ENCODE measurements at regions not wholly inside any gene's neighbourhood (a gene's known extent, or its start where the extent isn't known, plus 50 kb on each side); places are given as distances from the start of the nearest gene placed in this dataset.
"Not testable (repeated sequence)": the region's sequence is repeated elsewhere in the genome, so short reads cannot be mapped to it uniquely, and the experiment has no call there.

DNA sequence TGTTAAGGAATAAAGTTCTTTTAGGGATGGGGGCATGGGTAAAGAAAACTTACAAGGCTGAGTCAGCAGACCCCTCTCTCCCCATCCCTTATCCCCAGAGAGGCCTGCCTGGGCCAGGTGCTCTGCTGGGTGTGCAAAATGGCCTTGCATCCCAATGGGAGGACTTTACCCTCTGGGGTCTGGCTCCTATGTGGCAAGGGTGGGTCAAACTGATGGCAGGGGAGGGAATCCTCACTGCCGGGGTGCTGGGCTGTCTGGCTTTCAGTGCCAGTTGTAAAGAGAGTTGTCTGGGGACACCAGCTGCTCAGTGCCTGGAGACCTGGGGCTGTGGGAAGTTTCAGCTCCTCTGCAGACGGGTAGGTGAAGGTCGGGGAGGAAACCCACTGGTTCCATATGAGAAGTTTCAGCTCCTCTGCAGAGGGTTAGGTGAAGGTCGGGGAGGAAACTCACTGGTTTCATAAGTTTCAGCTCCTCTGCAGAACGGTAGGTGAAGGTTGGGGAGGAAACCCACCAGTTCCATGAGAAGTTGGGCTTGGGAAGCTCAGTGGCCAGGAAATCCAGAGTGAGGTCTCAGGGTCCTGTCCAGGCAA is 127.2 kb upstream of the PODXL start:
- POLR2A ChIA-PET, result no interaction called here
- intact Hi-C loops (cut with micrococcal nuclease), result no loop called here
- peaks cover 15% of the 10 kb centered on the region for H3K27me3 Mint-ChIP-seq
- H3K9me3 Mint-ChIP-seq, result peaks cover 5% of the 10 kb centered on the region
- H3K4me3 Mint-ChIP-seq, result no peak overlapping the region
- CTCF ChIA-PET, result no interaction called here
- DNase-seq, result no peak
- TF ChIP-seq, protein P1, sequence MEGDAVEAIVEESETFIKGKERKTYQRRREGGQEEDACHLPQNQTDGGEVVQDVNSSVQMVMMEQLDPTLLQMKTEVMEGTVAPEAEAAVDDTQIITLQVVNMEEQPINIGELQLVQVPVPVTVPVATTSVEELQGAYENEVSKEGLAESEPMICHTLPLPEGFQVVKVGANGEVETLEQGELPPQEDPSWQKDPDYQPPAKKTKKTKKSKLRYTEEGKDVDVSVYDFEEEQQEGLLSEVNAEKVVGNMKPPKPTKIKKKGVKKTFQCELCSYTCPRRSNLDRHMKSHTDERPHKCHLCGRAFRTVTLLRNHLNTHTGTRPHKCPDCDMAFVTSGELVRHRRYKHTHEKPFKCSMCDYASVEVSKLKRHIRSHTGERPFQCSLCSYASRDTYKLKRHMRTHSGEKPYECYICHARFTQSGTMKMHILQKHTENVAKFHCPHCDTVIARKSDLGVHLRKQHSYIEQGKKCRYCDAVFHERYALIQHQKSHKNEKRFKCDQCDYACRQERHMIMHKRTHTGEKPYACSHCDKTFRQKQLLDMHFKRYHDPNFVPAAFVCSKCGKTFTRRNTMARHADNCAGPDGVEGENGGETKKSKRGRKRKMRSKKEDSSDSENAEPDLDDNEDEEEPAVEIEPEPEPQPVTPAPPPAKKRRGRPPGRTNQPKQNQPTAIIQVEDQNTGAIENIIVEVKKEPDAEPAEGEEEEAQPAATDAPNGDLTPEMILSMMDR (IDR thresholded peaks at IDR 0.05), result no peak
- no peak overlapping the region for H3K27ac Mint-ChIP-seq
- H3K4me1 Mint-ChIP-seq, result no peaks in the 10 kb centered on the region
- no peaks in the 10 kb centered on the region for H3K36me3 Mint-ChIP-seq (ENCODE audit: low read depth)
- no peak for ATAC-seq (ENCODE audit: low read depth)

DNA sequence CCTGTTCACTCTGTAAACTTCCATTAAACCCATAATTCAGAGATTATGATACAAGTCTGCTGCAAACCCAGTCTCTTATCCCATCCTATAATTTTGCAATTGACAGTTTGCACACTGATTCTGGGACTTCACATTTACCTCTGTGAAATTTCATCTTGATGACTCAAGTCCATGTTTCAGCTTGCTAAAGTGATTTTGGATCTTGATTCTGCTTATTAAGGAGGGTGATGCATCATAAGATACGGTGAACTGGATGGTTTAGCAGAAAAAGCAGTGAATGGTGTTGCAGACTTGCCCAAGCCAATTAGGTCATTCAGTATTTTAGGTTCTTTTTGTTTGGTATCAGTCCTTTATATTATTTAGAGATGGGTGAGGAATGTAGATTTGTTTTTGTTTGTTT is 125.5 kb upstream of the PODXL start:
- intact Hi-C loops (cut with micrococcal nuclease), result no loop called here
- DNase-seq (no peak), ATAC-seq (ENCODE audit: low read depth) (no peak)
- TF ChIP-seq, protein P1 (IDR thresholded peaks at IDR 0.05), result no peak
- Mint-ChIP-seq H3K36me3 (ENCODE audit: low read depth) (no peaks in the 10 kb centered on the region), H3K9me3 (peaks cover 5% of the 10 kb centered on the region), H3K27me3 (peaks cover 12% of the 10 kb centered on the region), H3K4me3 (no peak overlapping the region), H3K4me1 (no peaks in the 10 kb centered on the region), H3K27ac (no peak overlapping the region)
- POLR2A ChIA-PET, result no interaction called here
- CTCF ChIA-PET, result no interaction called here

DNA sequence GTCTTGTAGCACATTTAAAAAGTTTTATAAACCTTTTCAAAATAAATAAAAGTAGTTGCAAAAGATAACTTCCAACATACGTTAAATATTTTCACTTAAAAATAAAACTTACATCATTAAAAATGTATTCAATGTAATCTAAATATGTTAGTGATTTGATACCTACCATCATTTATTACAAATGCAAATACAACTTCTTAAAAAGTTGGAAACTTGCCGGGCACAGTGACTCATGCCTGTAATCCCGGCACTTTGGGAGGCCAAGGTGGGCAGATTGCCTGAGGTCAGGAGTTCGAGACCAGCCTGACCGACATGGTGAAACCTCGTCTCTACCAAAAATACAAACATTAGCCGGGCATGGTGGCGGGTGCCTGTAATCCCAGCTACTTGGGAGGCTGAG is 122.6 kb upstream of the PODXL start:
- intact Hi-C loops (cut with micrococcal nuclease); H3K4me3 Mint-ChIP-seq; H3K4me1 Mint-ChIP-seq; H3K9me3 Mint-ChIP-seq; H3K27ac Mint-ChIP-seq; ATAC-seq (ENCODE audit: low read depth); POLR2A ChIA-PET; H3K27me3 Mint-ChIP-seq; H3K36me3 Mint-ChIP-seq (ENCODE audit: low read depth); DNase-seq: not testable (repeated sequence)
- CTCF ChIA-PET, result interaction anchor here (0.9 kb wide), 1 partner anchor 17 kb away, joined by 3 read pairs; no protein-coding TSS in a partner anchor

DNA sequence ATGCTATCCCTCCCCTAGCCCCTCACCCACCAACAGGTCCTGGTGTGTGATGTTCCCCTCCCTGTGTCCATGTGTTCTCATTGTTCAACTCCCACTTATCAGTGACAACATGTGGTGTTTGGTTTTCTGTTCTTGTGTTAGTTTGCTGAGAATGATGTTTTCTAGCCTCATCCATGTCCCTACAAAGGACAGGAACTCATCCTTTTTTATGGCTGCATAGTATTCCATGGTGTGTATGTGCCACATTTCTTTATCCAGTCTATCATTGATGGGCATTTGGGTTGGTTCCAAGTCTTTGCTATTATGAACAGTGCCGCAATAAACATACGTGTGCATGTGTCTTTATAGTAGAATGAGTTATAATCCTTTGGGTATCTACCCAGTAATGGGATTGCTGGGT is 120.4 kb upstream of the PODXL start:
- H3K4me1 Mint-ChIP-seq; DNase-seq; H3K9me3 Mint-ChIP-seq; H3K27ac Mint-ChIP-seq; POLR2A ChIA-PET; H3K36me3 Mint-ChIP-seq (ENCODE audit: low read depth); CTCF ChIA-PET; intact Hi-C loops (cut with micrococcal nuclease); H3K4me3 Mint-ChIP-seq; H3K27me3 Mint-ChIP-seq; ATAC-seq (ENCODE audit: low read depth): not testable (repeated sequence)

DNA sequence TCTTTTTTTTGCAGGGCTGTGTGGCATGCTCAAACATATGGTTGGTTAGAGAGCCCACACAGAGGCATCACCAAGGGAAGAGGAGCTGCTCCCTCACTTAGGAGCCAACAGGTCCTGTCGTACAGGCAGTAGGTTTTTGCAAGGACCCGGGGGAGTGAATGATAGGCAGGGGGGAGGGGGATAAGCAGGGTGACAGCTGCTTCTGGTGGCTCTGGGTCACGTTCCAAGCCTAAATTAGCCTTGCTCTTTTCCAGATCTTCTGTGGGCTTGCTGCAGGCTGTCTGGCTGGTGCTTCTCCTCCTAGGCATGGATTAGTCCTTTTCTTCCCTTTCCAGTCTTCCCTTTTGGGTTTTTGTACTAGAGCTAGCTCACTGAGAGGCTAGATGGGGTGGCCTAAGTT is 117.7 kb upstream of the PODXL start:
- no peaks in the 10 kb centered on the region for H3K9me3 Mint-ChIP-seq
- H3K27me3 Mint-ChIP-seq, result peaks cover 14% of the 10 kb centered on the region
- ATAC-seq (ENCODE audit: low read depth), result no peak
- H3K4me1 Mint-ChIP-seq, result no peaks in the 10 kb centered on the region
- CTCF ChIA-PET, result no interaction called here
- H3K4me3 Mint-ChIP-seq, result no peak overlapping the region
- POLR2A ChIA-PET, result no interaction called here
- H3K36me3 Mint-ChIP-seq (ENCODE audit: low read depth), result no peaks in the 10 kb centered on the region
- no peak overlapping the region for H3K27ac Mint-ChIP-seq
- intact Hi-C loops (cut with micrococcal nuclease), result no loop called here
- DNase-seq, result no peak
- TF ChIP-seq, protein P1 (IDR thresholded peaks at IDR 0.05), result no peak

DNA sequence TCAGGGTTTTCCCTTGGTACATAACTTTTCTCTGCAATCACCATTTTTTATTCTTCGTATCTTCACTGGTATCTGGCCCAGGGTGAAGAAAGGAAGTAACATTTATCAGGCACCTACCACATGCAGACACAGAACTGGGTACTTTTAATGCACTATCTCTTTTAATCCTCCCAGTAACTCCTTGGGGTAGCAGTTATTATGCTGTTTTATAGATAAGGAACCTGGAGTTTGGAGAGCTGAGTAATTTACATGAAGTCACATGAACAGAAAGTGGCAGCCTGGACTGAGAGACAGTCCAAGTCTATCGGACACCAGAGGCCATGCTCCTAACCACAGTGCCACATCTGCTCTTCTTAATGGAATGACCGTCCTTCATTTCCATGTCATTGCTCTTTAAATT is 117.1 kb upstream of the PODXL start:
- H3K4me3 Mint-ChIP-seq, result no peak overlapping the region
- intact Hi-C loops (cut with micrococcal nuclease), result no loop called here
- no peaks in the 10 kb centered on the region for H3K36me3 Mint-ChIP-seq (ENCODE audit: low read depth)
- H3K27ac Mint-ChIP-seq, result no peak overlapping the region
- ATAC-seq (ENCODE audit: low read depth) (no peak), DNase-seq (no peak)
- TF ChIP-seq, protein P1 (IDR thresholded peaks at IDR 0.05), result no peak
- H3K9me3 Mint-ChIP-seq, result no peaks in the 10 kb centered on the region
- CTCF ChIA-PET, result no interaction called here
- POLR2A ChIA-PET, result no interaction called here
- H3K27me3 Mint-ChIP-seq, result peaks cover 14% of the 10 kb centered on the region
- H3K4me1 Mint-ChIP-seq, result no peaks in the 10 kb centered on the region
